Fibroblast of the aortic adventitia (primary cell): ENCODE measurements at regions not wholly inside any gene's neighbourhood (a gene's known extent, or its start where the extent isn't known, plus 50 kb on each side); places are given as distances from the start of the nearest gene placed in this dataset.

Experiments
- DNase-seq: peaks from one replicate; pipeline ENCODE4 v3.0.0-alpha.2; 2010; ENCODE audit warnings: low read depth
- H3K4me3 ChIP-seq: 2 replicates; pipeline ENCODE4 v1.5.1; 2011; ENCODE audit warnings: low read depth, mild to moderate bottlenecking, control low read depth, low read length, moderate library complexity
- CTCF ChIP-seq: IDR thresholded peaks from 2 replicates; pipeline ENCODE4 v1.5.1; 2011; ENCODE audit warnings: mild to moderate bottlenecking, low read length, control low read depth, inconsistent platforms; ENCODE audit not compliant: insufficient read depth

- no peak for DNase-seq
- no peak for TF ChIP-seq CTCF
- H3K4me3 ChIP-seq: no peak overlapping the region
These were observed 224.5 kb downstream of the TXNL1 start for GRCh38 chr18:56413862-56414261.

- no peak for TF ChIP-seq CTCF
- no peak for DNase-seq
- no peak overlapping the region for H3K4me3 ChIP-seq
These were observed 225.4 kb downstream of the TXNL1 start for GRCh38 chr18:56412951-56413350.

GRCh38 chr18:56409736-56410135 is 228.7 kb downstream of the TXNL1 start:
- TF ChIP-seq CTCF: no peak
- H3K4me3 ChIP-seq: no peak overlapping the region
- DNase-seq: no peak

GRCh38 chr18:56407646-56408180 is 230.7 kb downstream of the TXNL1 start:
- no peak for TF ChIP-seq CTCF
- no peak overlapping the region for H3K4me3 ChIP-seq
- DNase-seq: no peak

GRCh38 chr18:56402872-56403516 is 235.4 kb downstream of the TXNL1 start:
- DNase-seq: peak; percentile 95
- no peak for TF ChIP-seq CTCF
- H3K4me3 ChIP-seq: no peak overlapping the region

- H3K4me3 ChIP-seq: no peak overlapping the region
- TF ChIP-seq CTCF: no peak
- no peak for DNase-seq
These were observed 244.5 kb downstream of the TXNL1 start for GRCh38 chr18:56393870-56394269.
